CD4-positive, alpha-beta T cell treated with Interleukin-1 beta for 1 hour (primary cell): ENCODE measurements at regions not wholly inside any gene's neighbourhood (a gene's known extent, or its start where the extent isn't known, plus 50 kb on each side); places are given as distances from the start of the nearest gene placed in this dataset.
"Not testable (repeated sequence)": the region's sequence is repeated elsewhere in the genome, so short reads cannot be mapped to it uniquely, and the experiment has no call there.

Experiments used
- DNase-seq, 2 donors: peaks; one replicate each; pipeline ENCODE4 v3.0.0-alpha.2; 2020 to 2022

GRCh38 chr16:48817032-48817431 is 207.1 kb upstream of the N4BP1 start:
- DNase-seq = no peak

GRCh38 chr16:48816393-48816792 is 206.4 kb upstream of the N4BP1 start:
- DNase-seq = no peak

GRCh38 chr16:48814994-48815393 is 205.0 kb upstream of the N4BP1 start:
- no peak for DNase-seq

GRCh38 chr16:48813485-48813884 is 203.5 kb upstream of the N4BP1 start:
- DNase-seq = no peak

- no peak for DNase-seq
Observed at GRCh38 chr16:48812856-48813255, 202.9 kb upstream of the N4BP1 start.

- no peak for DNase-seq
Observed at GRCh38 chr16:48811478-48811877, 201.5 kb upstream of the N4BP1 start.

- DNase-seq = no peak
Observed at GRCh38 chr16:48810803-48811453, 200.9 kb upstream of the N4BP1 start.

GRCh38 chr16:48810436-48810802 is 200.4 kb upstream of the N4BP1 start:
- no peak for DNase-seq

GRCh38 chr16:48790151-48790550 is 180.2 kb upstream of the N4BP1 start:
- no peak for DNase-seq

GRCh38 chr16:48788475-48788874 is 178.5 kb upstream of the N4BP1 start:
- DNase-seq = no peak

GRCh38 chr16:48745541-48745940 is 135.6 kb upstream of the N4BP1 start:
- DNase-seq = no peak

GRCh38 chr16:48740964-48741363 is 131.0 kb upstream of the N4BP1 start:
- DNase-seq = no peak

- no peak for DNase-seq
Observed at GRCh38 chr16:48734220-48734619, 124.2 kb upstream of the N4BP1 start.

GRCh38 chr16:48704710-48705109 is 94.7 kb upstream of the N4BP1 start:
- no peak for DNase-seq

- DNase-seq = peak in 1 of 2 donors; percentile 21
Observed at GRCh38 chr16:48687421-48688038, 77.5 kb upstream of the N4BP1 start.

GRCh38 chr16:48684148-48684547 is 74.2 kb upstream of the N4BP1 start:
- no peak for DNase-seq

GRCh38 chr16:48682971-48683370 is 73.0 kb upstream of the N4BP1 start:
- no peak for DNase-seq

- no peak for DNase-seq
Observed at GRCh38 chr16:48681520-48681919, 71.5 kb upstream of the N4BP1 start.

- DNase-seq = no peak
Observed at GRCh38 chr16:48680881-48681280, 70.9 kb upstream of the N4BP1 start.

- DNase-seq = no peak
Observed at GRCh38 chr16:48676836-48677235, 66.9 kb upstream of the N4BP1 start.

- DNase-seq = not testable (repeated sequence)
Observed at GRCh38 chr16:48668184-48668583, 58.2 kb upstream of the N4BP1 start.

- DNase-seq = no peak
Observed at GRCh38 chr16:48659940-48660339, 50.0 kb upstream of the N4BP1 start.
